ENCODE measurements at regions not wholly inside any gene's neighbourhood (a gene's known extent, or its start where the extent isn't known, plus 50 kb on each side); places are given as distances from the start of the nearest gene placed in this dataset.
"Not testable (repeated sequence)": the region's sequence is repeated elsewhere in the genome, so short reads cannot be mapped to it uniquely, and the experiment has no call there.

GRCh38 chr5:107020626-107021025 is 650.1 kb downstream of the EFNA5 start:
- H3K9me3 Mint-ChIP-seq = no peaks in the 10 kb centered on the region
- intact Hi-C loops (cut with micrococcal nuclease) = no loop called here
- H3K36me3 Mint-ChIP-seq (ENCODE audit: low read depth) = no peaks in the 10 kb centered on the region
- no peak overlapping the region for H3K4me3 Mint-ChIP-seq
- H3K27me3 Mint-ChIP-seq = no peaks in the 10 kb centered on the region
- H3K4me1 Mint-ChIP-seq (ENCODE audit: low read depth) = no peaks in the 10 kb centered on the region
- H3K27ac Mint-ChIP-seq = no peak overlapping the region

GRCh38 chr5:107017616-107018015 is 653.1 kb downstream of the EFNA5 start:
- Mint-ChIP-seq H3K27ac (no peak overlapping the region), H3K9me3 (no peaks in the 10 kb centered on the region), H3K4me3 (no peak overlapping the region), H3K36me3 (ENCODE audit: low read depth) (no peaks in the 10 kb centered on the region), H3K27me3 (no peaks in the 10 kb centered on the region), H3K4me1 (ENCODE audit: low read depth) (no peaks in the 10 kb centered on the region)
- intact Hi-C loops (cut with micrococcal nuclease) = no loop called here

DNA sequence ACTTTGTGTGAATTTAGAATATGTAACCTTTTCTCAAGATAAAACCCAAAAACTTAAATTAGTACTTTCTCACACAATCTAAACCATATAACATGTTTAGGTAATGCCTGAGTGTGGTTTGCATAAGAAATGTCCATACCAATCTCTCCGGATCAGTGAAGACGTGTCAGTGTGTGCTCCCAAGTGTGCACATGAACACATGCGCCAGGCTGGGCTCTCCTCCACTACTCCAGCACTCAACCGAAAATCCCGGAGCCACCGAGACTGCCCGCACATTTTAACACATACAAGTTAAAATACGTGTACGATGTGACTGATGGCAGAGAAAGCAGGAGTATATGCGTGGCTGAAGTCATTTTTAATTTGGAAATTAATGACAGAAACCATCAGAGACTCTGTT is 658.4 kb downstream of the EFNA5 start:
- Mint-ChIP-seq H3K27me3 (no peaks in the 10 kb centered on the region), H3K4me1 (ENCODE audit: low read depth) (no peaks in the 10 kb centered on the region), H3K36me3 (ENCODE audit: low read depth) (no peaks in the 10 kb centered on the region), H3K4me3 (no peak overlapping the region), H3K9me3 (peaks cover 9% of the 10 kb centered on the region), H3K27ac (no peak overlapping the region)
- intact Hi-C loops (cut with micrococcal nuclease) = no loop called here

GRCh38 chr5:107011605-107012004 is 659.1 kb downstream of the EFNA5 start:
- Mint-ChIP-seq H3K36me3 (ENCODE audit: low read depth) (no peaks in the 10 kb centered on the region), H3K27me3 (no peaks in the 10 kb centered on the region), H3K4me1 (ENCODE audit: low read depth) (no peaks in the 10 kb centered on the region), H3K9me3 (peaks cover 9% of the 10 kb centered on the region), H3K27ac (no peak overlapping the region), H3K4me3 (no peak overlapping the region)
- intact Hi-C loops (cut with micrococcal nuclease) = no loop called here

DNA sequence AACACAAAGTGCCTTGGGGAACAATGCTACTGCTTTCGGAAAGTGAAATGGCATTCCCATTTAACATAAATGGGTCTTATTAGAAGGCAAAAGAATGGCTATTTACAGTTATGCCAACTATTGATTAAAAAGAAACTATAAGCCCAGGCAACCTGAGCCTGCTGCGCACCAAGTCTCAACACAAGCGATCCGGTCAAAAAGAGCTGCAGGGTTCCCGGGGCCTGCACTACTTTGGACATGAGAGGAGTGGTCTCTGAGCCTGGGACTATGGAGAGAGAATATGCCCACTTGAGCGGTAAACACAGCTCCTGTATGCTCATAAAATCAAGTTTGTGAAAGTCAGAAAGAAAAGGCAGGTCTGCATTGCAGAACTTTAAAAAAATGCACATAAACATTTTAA is 660.7 kb downstream of the EFNA5 start:
- Mint-ChIP-seq H3K36me3 (ENCODE audit: low read depth) (no peaks in the 10 kb centered on the region), H3K4me3 (no peak overlapping the region), H3K4me1 (ENCODE audit: low read depth) (no peaks in the 10 kb centered on the region), H3K27me3 (no peaks in the 10 kb centered on the region), H3K27ac (no peak overlapping the region), H3K9me3 (peaks cover 9% of the 10 kb centered on the region)
- intact Hi-C loops (cut with micrococcal nuclease) = no loop called here

GRCh38 chr5:107005653-107006052 is 665.1 kb downstream of the EFNA5 start:
- intact Hi-C loops (cut with micrococcal nuclease) = no loop called here
- H3K27me3 Mint-ChIP-seq = no peaks in the 10 kb centered on the region
- H3K9me3 Mint-ChIP-seq = peaks cover 4% of the 10 kb centered on the region

DNA sequence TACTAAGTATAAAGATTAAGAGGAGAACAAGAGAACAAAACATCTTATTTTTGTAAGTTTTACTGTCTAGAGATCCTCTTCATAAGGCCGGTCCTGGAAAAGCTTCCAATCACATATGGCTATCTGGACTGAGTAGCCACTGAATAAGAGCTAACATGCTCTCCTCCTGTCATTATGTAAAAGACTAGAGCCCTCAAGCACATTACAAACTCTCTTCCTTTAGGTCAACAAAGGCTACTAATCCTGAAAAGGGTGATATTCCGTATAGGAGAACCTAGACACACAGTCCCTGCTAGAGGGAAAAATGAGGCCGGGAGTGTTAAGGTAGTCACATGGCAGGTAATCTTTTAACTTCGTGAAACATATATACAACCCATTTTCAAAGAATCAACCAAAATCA is 665.6 kb downstream of the EFNA5 start:
- Mint-ChIP-seq H3K36me3 (ENCODE audit: low read depth) (no peaks in the 10 kb centered on the region), H3K4me1 (ENCODE audit: low read depth) (no peaks in the 10 kb centered on the region), H3K9me3 (peaks cover under 1% of the 10 kb centered on the region), H3K27ac (no peak overlapping the region), H3K4me3 (no peak overlapping the region), H3K27me3 (no peaks in the 10 kb centered on the region)
- intact Hi-C loops (cut with micrococcal nuclease) = no loop called here

More at GRCh38 chr5:107005653-107006052, 665.1 kb downstream of the EFNA5 start:
- Mint-ChIP-seq H3K4me1 (ENCODE audit: low read depth) (no peaks in the 10 kb centered on the region), H3K36me3 (ENCODE audit: low read depth) (no peaks in the 10 kb centered on the region), H3K27ac (no peak overlapping the region), H3K4me3 (no peak overlapping the region)

DNA sequence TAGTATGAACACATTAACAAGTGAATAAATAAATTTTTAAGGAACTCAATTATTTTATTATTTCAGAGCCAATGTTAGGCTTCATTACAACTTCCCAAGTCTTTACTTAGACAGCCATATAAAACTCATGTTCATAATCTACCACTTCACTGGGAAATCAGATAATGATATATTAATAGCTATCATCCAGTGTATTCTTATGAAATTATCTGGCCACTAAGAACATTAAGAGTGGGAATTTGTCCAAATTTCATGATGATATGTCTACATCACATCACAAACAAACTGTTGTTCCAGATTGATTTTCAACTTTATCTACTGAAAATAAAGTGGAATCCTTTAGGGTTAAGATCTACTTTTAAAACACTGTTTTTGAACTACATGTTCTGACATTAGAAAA is 668.6 kb downstream of the EFNA5 start:
- Mint-ChIP-seq H3K27ac (no peak overlapping the region), H3K4me3 (no peak overlapping the region), H3K36me3 (ENCODE audit: low read depth) (no peaks in the 10 kb centered on the region), H3K9me3 (peaks cover 31% of the 10 kb centered on the region), H3K27me3 (no peaks in the 10 kb centered on the region), H3K4me1 (ENCODE audit: low read depth) (no peaks in the 10 kb centered on the region)
- intact Hi-C loops (cut with micrococcal nuclease) = no loop called here

DNA sequence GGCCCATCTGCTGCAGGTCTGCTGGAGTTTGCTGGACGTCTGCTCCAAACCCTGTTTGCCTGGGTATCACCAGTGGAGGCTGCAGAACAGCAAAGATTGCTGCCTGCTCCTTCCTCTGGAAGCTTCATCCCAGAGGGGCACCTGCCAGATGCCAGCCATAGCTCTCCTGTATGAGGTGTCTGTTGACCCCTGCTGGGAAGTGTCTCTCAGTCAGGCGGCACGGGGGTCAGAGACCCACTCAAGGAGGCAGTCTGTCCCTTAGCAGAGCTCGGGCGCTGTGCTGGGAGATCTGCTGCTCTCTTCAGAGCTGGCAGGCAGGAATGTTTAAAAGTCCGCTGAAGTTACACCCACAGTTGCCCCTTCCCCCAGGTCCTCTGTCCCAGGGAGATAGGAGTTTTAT is 671.2 kb downstream of the EFNA5 start:
- H3K36me3 Mint-ChIP-seq (ENCODE audit: low read depth); intact Hi-C loops (cut with micrococcal nuclease); H3K4me1 Mint-ChIP-seq (ENCODE audit: low read depth); H3K27me3 Mint-ChIP-seq; H3K4me3 Mint-ChIP-seq; H3K27ac Mint-ChIP-seq: not testable (repeated sequence)
- peaks cover 41% of the 10 kb centered on the region for H3K9me3 Mint-ChIP-seq

GRCh38 chr5:106986006-106986405 is 684.7 kb downstream of the EFNA5 start:
- Mint-ChIP-seq H3K36me3 (ENCODE audit: low read depth) (no peaks in the 10 kb centered on the region), H3K4me3 (no peak overlapping the region), H3K27ac (no peak overlapping the region), H3K27me3 (no peaks in the 10 kb centered on the region), H3K9me3 (peaks cover 28% of the 10 kb centered on the region), H3K4me1 (ENCODE audit: low read depth) (no peaks in the 10 kb centered on the region)
- intact Hi-C loops (cut with micrococcal nuclease) = no loop called here

DNA sequence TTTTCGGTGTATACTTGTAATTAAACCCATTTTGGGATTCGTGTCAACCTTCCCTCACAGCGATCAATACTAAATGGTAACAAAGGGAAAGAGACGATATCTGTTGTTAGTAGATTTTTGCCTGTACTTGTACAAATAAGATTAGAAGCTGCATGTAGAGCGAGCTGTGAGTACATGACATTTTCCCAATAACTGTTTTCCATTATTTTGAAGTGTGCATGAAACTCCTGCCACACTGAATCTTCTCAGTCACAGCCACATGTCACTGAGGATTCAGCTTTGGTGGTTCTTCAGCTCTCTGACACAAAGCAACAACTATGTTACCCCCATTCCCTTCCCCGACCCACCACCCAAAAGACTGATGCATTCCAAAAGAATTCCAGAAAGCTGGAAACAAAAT is 685.6 kb downstream of the EFNA5 start:
- H3K27me3 Mint-ChIP-seq = no peaks in the 10 kb centered on the region
- no peaks in the 10 kb centered on the region for H3K4me1 Mint-ChIP-seq (ENCODE audit: low read depth)
- intact Hi-C loops (cut with micrococcal nuclease) = no loop called here
- peaks cover 36% of the 10 kb centered on the region for H3K9me3 Mint-ChIP-seq
- no peaks in the 10 kb centered on the region for H3K36me3 Mint-ChIP-seq (ENCODE audit: low read depth)
- H3K4me3 Mint-ChIP-seq = no peak overlapping the region
- no peak overlapping the region for H3K27ac Mint-ChIP-seq

DNA sequence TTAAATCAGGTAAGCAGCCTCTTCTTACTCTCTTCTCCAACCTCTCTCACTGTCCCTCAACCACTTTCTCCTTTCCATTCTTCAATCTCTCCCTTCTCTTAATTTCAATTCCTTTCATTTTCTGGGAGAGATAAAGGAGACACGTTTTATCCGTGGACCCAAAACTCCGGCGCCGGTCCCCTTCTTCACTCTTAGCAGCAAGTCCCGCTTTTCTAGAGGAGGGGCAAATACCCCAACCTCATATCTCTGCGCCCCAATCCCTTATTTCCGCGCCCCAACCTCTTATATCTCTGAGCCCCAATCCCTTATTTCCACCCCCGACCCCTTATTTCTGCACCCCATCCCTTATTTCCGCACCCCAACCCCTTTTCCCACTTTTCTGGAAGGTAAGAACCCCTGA is 691.6 kb downstream of the EFNA5 start:
- H3K27me3 Mint-ChIP-seq; H3K4me1 Mint-ChIP-seq (ENCODE audit: low read depth); H3K36me3 Mint-ChIP-seq (ENCODE audit: low read depth); H3K27ac Mint-ChIP-seq; H3K4me3 Mint-ChIP-seq; intact Hi-C loops (cut with micrococcal nuclease): not testable (repeated sequence)
- peaks cover 54% of the 10 kb centered on the region for H3K9me3 Mint-ChIP-seq

GRCh38 chr5:106978582-106979165 is 692.1 kb downstream of the EFNA5 start:
- peaks cover 51% of the 10 kb centered on the region for H3K9me3 Mint-ChIP-seq
- intact Hi-C loops (cut with micrococcal nuclease); H3K4me1 Mint-ChIP-seq (ENCODE audit: low read depth); H3K27ac Mint-ChIP-seq; H3K4me3 Mint-ChIP-seq; H3K36me3 Mint-ChIP-seq (ENCODE audit: low read depth); H3K27me3 Mint-ChIP-seq: not testable (repeated sequence)

DNA sequence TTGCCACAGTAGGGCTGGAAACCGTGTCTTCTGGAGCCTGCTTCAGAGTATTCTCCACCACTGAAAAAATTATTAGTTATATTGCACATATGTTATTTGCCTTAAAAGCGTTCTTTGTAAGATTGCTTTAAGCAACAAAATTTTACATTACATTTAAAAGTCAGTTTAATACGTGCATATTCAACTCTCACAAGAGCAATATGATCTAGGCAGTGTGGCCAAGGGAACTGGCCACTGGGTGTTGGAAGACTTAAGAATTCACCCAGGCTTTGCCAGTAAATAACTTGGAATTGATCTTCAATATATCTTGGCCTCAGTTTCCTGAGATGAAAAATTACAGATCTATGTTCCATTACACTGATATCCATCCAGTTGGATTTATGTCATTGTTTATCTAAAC is 694.4 kb downstream of the EFNA5 start:
- intact Hi-C loops (cut with micrococcal nuclease) = no loop called here
- H3K4me1 Mint-ChIP-seq (ENCODE audit: low read depth) = no peaks in the 10 kb centered on the region
- H3K9me3 Mint-ChIP-seq = peaks cover 28% of the 10 kb centered on the region
- H3K27me3 Mint-ChIP-seq = peaks cover 5% of the 10 kb centered on the region
- H3K27ac Mint-ChIP-seq = no peak overlapping the region
- H3K4me3 Mint-ChIP-seq = no peak overlapping the region
- no peaks in the 10 kb centered on the region for H3K36me3 Mint-ChIP-seq (ENCODE audit: low read depth)

DNA sequence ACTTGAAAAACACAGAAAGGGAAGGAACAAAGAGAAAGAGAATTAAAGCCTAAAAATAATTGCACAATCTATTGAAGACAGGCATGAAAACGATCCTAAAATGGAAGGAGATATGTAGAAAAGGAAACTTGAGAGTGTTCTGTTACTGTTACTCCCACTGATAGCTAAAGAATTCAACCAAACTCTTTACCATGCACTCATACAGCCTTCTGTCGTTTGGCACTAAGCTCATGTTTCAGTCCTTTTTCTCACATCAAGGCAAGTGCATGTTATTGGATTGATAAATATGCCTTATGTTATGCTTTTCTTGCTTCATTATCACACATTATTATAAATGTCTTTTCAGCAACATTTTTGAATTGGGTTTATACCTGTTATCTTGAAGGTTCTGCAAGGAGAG is 696.5 kb downstream of the EFNA5 start:
- intact Hi-C loops (cut with micrococcal nuclease) = no loop called here
- H3K4me1 Mint-ChIP-seq (ENCODE audit: low read depth) = no peaks in the 10 kb centered on the region
- H3K27ac Mint-ChIP-seq = no peak overlapping the region
- H3K27me3 Mint-ChIP-seq = peaks cover 3% of the 10 kb centered on the region
- H3K9me3 Mint-ChIP-seq = peaks cover 8% of the 10 kb centered on the region
- no peak overlapping the region for H3K4me3 Mint-ChIP-seq
- no peaks in the 10 kb centered on the region for H3K36me3 Mint-ChIP-seq (ENCODE audit: low read depth)
